ENCODE measurements at regions not wholly inside any gene's neighbourhood (a gene's known extent, or its start where the extent isn't known, plus 50 kb on each side); places are given as distances from the start of the nearest gene placed in this dataset.

DNA sequence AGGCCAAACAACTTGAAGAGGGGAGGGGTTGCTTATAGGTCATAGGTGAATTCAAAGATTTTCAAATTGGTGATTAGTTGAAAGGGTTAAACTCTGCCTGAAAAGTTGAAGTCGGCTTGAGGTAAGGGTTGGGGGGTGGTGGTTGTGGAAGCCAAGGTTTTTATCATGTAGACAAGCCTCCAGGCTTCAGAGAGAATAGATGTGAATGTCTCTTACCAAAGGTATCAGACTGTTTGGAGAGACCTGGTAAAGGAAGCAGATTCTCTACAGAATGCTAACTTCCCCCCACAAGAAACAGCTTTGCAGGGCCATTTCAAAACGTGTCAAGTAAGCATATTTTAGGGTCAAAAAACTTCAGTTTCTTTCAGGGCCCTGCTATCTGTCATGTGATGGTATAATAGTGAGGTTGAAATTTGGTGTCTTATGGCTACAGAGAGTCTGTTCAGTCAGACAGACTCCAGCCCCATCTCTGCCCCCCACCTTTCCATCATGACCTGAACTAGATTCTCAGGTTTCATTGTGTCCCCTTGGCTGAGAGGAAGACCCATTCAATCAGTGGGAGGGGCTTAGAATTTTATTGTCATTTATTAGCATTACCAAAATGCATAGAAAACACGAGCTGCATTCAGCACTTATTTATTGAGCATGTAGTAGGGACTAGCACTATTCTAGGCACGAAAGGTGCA, 136.5 kb downstream of the MAP3K7 start:
- no peaks in the 10 kb centered on the region for H3K4me1 Mint-ChIP-seq
- H3K9ac ChIP-seq (ENCODE audit: insufficient read depth, low read length, poor library complexity, severe bottlenecking), result no peak overlapping the region
- no peak overlapping the region for H3K4me3 Mint-ChIP-seq
- no peaks in the 10 kb centered on the region for H3K36me3 Mint-ChIP-seq
- H3K27ac Mint-ChIP-seq, result no peak overlapping the region
- H3K27me3 Mint-ChIP-seq (ENCODE audit: low read depth in 3 of 3), result peaks cover 0 to 5% (median 1%) of the 10 kb centered on the region in 3 donors
- H3K36me3 ChIP-seq (replicated peaks in 1 of 2; ENCODE audit: control insufficient read depth in 1 of 2, insufficient read depth in 2 of 2, low read length in 2 of 2), result no peaks in the 10 kb centered on the region
- no peak overlapping the region for H3K27ac ChIP-seq (ENCODE audit: low read depth in 1 of 2, low read length in 2 of 2)
- TF ChIP-seq, protein P1, sequence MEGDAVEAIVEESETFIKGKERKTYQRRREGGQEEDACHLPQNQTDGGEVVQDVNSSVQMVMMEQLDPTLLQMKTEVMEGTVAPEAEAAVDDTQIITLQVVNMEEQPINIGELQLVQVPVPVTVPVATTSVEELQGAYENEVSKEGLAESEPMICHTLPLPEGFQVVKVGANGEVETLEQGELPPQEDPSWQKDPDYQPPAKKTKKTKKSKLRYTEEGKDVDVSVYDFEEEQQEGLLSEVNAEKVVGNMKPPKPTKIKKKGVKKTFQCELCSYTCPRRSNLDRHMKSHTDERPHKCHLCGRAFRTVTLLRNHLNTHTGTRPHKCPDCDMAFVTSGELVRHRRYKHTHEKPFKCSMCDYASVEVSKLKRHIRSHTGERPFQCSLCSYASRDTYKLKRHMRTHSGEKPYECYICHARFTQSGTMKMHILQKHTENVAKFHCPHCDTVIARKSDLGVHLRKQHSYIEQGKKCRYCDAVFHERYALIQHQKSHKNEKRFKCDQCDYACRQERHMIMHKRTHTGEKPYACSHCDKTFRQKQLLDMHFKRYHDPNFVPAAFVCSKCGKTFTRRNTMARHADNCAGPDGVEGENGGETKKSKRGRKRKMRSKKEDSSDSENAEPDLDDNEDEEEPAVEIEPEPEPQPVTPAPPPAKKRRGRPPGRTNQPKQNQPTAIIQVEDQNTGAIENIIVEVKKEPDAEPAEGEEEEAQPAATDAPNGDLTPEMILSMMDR (IDR thresholded peaks at IDR 0.05), result no peak
- H3K9me3 ChIP-seq (replicated peaks in 1 of 2; ENCODE audit: control insufficient read depth in 1 of 2, insufficient read depth in 1 of 2, low read length in 2 of 2), result no peaks in the 10 kb centered on the region
- no peaks in the 10 kb centered on the region for H4K20me1 ChIP-seq (ENCODE audit: insufficient read depth, low read length)
- H3K27me3 ChIP-seq (ENCODE audit: control insufficient read depth in 2 of 2, insufficient read depth in 2 of 2, low read length in 2 of 2), result no peaks in the 10 kb centered on the region
- H3K79me2 ChIP-seq (ENCODE audit: insufficient read depth, low read length), result no peaks in the 10 kb centered on the region
- 100% methylated on average over 1 of the region's 4 CpGs for WGBS (ENCODE audit: insufficient coverage)
- no peak overlapping the region for H2AFZ ChIP-seq (ENCODE audit: insufficient read depth, low read depth, low read length, poor library complexity, severe bottlenecking)
- intact Hi-C loops (cut with micrococcal nuclease), result no loop called here
- no peak overlapping the region for H3K4me2 ChIP-seq (replicated peaks; ENCODE audit: extremely low read depth, low read length, poor library complexity, severe bottlenecking)
- no peak overlapping the region for H3K4me3 ChIP-seq (replicated peaks in 1 of 3; ENCODE audit: low read depth in 2 of 3, low read length in 3 of 3)
- DNase-seq, result no peak
- peaks cover 0 to 2% (median 0%) of the 10 kb centered on the region in 7 donors for H3K9me3 Mint-ChIP-seq
- no peaks in the 10 kb centered on the region for H3K4me1 ChIP-seq (ENCODE audit: control insufficient read depth in 1 of 2, insufficient read depth in 2 of 2, low read length in 2 of 2)

DNA sequence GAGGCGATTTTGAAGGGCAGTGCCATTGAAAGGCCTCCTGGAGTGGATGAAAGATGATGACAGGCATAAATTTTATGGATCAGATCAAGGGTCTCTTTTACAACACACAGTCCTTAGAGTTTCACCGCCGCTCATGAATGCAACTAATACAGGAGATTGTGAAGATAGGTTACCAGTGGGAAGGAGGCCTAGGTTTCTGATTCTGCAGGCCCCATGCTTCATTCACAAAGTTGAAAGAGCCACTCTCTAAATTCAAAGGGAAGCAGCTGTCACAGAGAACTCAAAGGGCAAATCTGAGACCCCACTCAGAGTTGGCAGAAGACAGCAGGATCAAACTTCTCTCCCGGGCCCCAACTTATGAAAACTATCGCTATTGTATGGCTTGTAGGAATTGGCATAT, 137.6 kb downstream of the MAP3K7 start:
- no peak for DNase-seq
- no peaks in the 10 kb centered on the region for H3K4me1 Mint-ChIP-seq
- TF ChIP-seq, protein P1 (IDR thresholded peaks at IDR 0.05), result no peak
- intact Hi-C loops (cut with micrococcal nuclease), result no loop called here
- no peak overlapping the region for H3K27ac ChIP-seq (ENCODE audit: low read depth in 1 of 2, low read length in 2 of 2)
- no peaks in the 10 kb centered on the region for H3K36me3 ChIP-seq (replicated peaks in 1 of 2; ENCODE audit: control insufficient read depth in 1 of 2, insufficient read depth in 2 of 2, low read length in 2 of 2)
- H3K36me3 Mint-ChIP-seq, result no peaks in the 10 kb centered on the region
- no peak overlapping the region for H3K4me3 Mint-ChIP-seq
- H3K27me3 Mint-ChIP-seq (ENCODE audit: low read depth in 3 of 3), result peaks cover 0 to 5% (median 1%) of the 10 kb centered on the region in 3 donors
- H2AFZ ChIP-seq (ENCODE audit: insufficient read depth, low read depth, low read length, poor library complexity, severe bottlenecking), result no peak overlapping the region
- no peaks in the 10 kb centered on the region for H3K79me2 ChIP-seq (ENCODE audit: insufficient read depth, low read length)
- no peaks in the 10 kb centered on the region for H3K9me3 ChIP-seq (replicated peaks in 1 of 2; ENCODE audit: control insufficient read depth in 1 of 2, insufficient read depth in 1 of 2, low read length in 2 of 2)
- peaks cover 0 to 2% (median 0%) of the 10 kb centered on the region in 7 donors for H3K9me3 Mint-ChIP-seq
- no peak overlapping the region for H3K4me3 ChIP-seq (replicated peaks in 1 of 3; ENCODE audit: low read depth in 2 of 3, low read length in 3 of 3)
- no peaks in the 10 kb centered on the region for H3K4me1 ChIP-seq (ENCODE audit: control insufficient read depth in 1 of 2, insufficient read depth in 2 of 2, low read length in 2 of 2)
- no peak overlapping the region for H3K4me2 ChIP-seq (replicated peaks; ENCODE audit: extremely low read depth, low read length, poor library complexity, severe bottlenecking)
- H3K9ac ChIP-seq (ENCODE audit: insufficient read depth, low read length, poor library complexity, severe bottlenecking), result no peak overlapping the region
- no peaks in the 10 kb centered on the region for H3K27me3 ChIP-seq (ENCODE audit: control insufficient read depth in 2 of 2, insufficient read depth in 2 of 2, low read length in 2 of 2)
- no peak overlapping the region for H3K27ac Mint-ChIP-seq
- H4K20me1 ChIP-seq (ENCODE audit: insufficient read depth, low read length), result no peaks in the 10 kb centered on the region
- WGBS (ENCODE audit: insufficient coverage), result no CpG with 5 or more reads among the region's 5 CpGs

Data from CD14-positive monocyte (primary cell).